GM12878 (cell line): ENCODE measurements at regions not wholly inside any gene's neighbourhood (a gene's known extent, or its start where the extent isn't known, plus 50 kb on each side); places are given as distances from the start of the nearest gene placed in this dataset.

Experiments used
- ATAC-seq: fragments of 200-7000 bp; cut with Tn5 transposase; 3 replicates; pipeline ENCODE4 v1.9.1; 2020; ENCODE audit warnings: mild to moderate bottlenecking, moderate library complexity
- BruUV-seq: library from RNA; stranded (reverse); fragments of 400-500 nt; replicated peaks from 2 replicates; lab custom pipeline; 2021; lab: Mats Ljungman, UMichigan
- CTCF ChIA-PET: fragments of 300-600 bp; sonication (Branson Sonifier 250); formaldehyde crosslinking; extraction: SDS; loops from one replicate; lab custom pipeline; 2021; ENCODE audit warnings: inconsistent platforms; lab: Yijun Ruan, JAX
- POLR2A ChIA-PET: fragments of 350-600 bp; formaldehyde crosslinking; extraction: SDS; loops from one replicate; lab custom pipeline; 2021; ENCODE audit warnings: inconsistent platforms; lab: Charles Lee
- RAD21 ChIA-PET: fragments of 300-600 bp; sonication (Branson Sonifier 250); formaldehyde crosslinking; loops from one replicate; lab custom pipeline; 2023; ENCODE audit warnings: antibody characterized with exemption; ENCODE audit not compliant: unreplicated experiment; lab: Charles Lee
- SMC1A ChIA-PET: fragments of 300-600 bp; sonication (Branson Sonifier 250); formaldehyde crosslinking; loops from one replicate; lab custom pipeline; 2023; ENCODE audit not compliant: unreplicated experiment, uncharacterized antibody; lab: Charles Lee
- DNase-seq: peaks from one replicate; pipeline ENCODE4 v3.0.0-alpha.2; 2011; ENCODE audit warnings: low read depth, low spot score
- FAIRE-seq: peaks from 3 replicates; lab custom pipeline; 2011; peaks lifted over from hg19 to GRCh38; lab: Jason Lieb, UNC
- H2AFZ ChIP-seq: 2 replicates; pipeline ENCODE4 v1.6.0; 2011; ENCODE audit warnings: low read depth, low read length, control low read depth; ENCODE audit not compliant: control insufficient read depth
- H3K27ac ChIP-seq: 2 replicates; pipeline ENCODE4 v1.5.1; 2011; ENCODE audit warnings: control low read depth; ENCODE audit not compliant: control insufficient read depth, insufficient read depth
- H3K27me3 ChIP-seq, 2 experiments: replicated peaks in 1 of 2; 2 replicates each; pipeline versions ENCODE4 v1.6.0 to v1.6.1; 2011; ENCODE audit warnings: low read length in 1 of 2; ENCODE audit not compliant: control insufficient read depth in 2 of 2, insufficient read depth in 2 of 2
- H3K36me3 ChIP-seq, 2 experiments: 2 replicates each; pipeline ENCODE4 v1.5.1; 2011; ENCODE audit warnings: low read length in 1 of 2; ENCODE audit not compliant: control insufficient read depth in 2 of 2, insufficient read depth in 2 of 2
- H3K4me1 ChIP-seq: 2 replicates; pipeline ENCODE4 v1.6.1; 2011; ENCODE audit warnings: mild to moderate bottlenecking, low read length, moderate library complexity, mixed read lengths; ENCODE audit not compliant: control insufficient read depth, insufficient read depth
- H3K4me2 ChIP-seq: 2 replicates; pipeline ENCODE4 v1.6.0; 2011; ENCODE audit warnings: control low read depth; ENCODE audit not compliant: control insufficient read depth, insufficient read depth
- H3K4me3 ChIP-seq: fragments of 200-600 bp; sonication (generic); 2 replicates; pipeline ENCODE4 v1.5.1; 2016
- H3K79me2 ChIP-seq: 2 replicates; pipeline ENCODE4 v1.6.0; 2011; ENCODE audit warnings: low read length; ENCODE audit not compliant: control insufficient read depth, insufficient read depth
- H3K9ac ChIP-seq: 2 replicates; pipeline ENCODE4 v1.8.0; 2011; ENCODE audit warnings: low read length, control low read depth, mixed read lengths; ENCODE audit not compliant: control insufficient read depth, insufficient read depth
- H3K9me3 ChIP-seq: replicated peaks from 3 replicates; pipeline ENCODE4 v1.5.1; 2011; ENCODE audit warnings: mild to moderate bottlenecking, low read length; ENCODE audit not compliant: control insufficient read depth, insufficient read depth
- H4K20me1 ChIP-seq: 2 replicates; pipeline ENCODE4 v1.6.0; 2011; ENCODE audit not compliant: control insufficient read depth, insufficient read depth
- BCL3 ChIP-seq: IDR thresholded peaks from 2 replicates; pipeline ENCODE4 v1.6.1; 2011; ENCODE audit warnings: borderline replicate concordance, low read depth, mild to moderate bottlenecking, moderate library complexity, low read length; ENCODE audit not compliant: insufficient read depth, poor library complexity, severe bottlenecking
- BHLHE40 ChIP-seq, 2 experiments: fragments of 450-650 bp in 1 of 2; IDR thresholded peaks; 2 replicates each; pipeline ENCODE4 v1.6.1; 2011 to 2017; ENCODE audit warnings: low read depth in 2 of 2, borderline replicate concordance in 1 of 2, improper control_type of control experiment in 1 of 2, low read length in 1 of 2, mild to moderate bottlenecking in 1 of 2
- CHD4 ChIP-seq: fragments of 200-600 bp; sonication (generic); IDR thresholded peaks from 2 replicates; pipeline ENCODE4 v1.6.1; 2016; ENCODE audit warnings: mild to moderate bottlenecking
- EGR1 ChIP-seq, 2 experiments: IDR thresholded peaks; 1 replicate in 1 of 2; 2 replicates in 1 of 2; pipeline ENCODE4 v1.6.1; 2011 to 2012; ENCODE audit warnings: low read depth in 2 of 2, low read length in 2 of 2, borderline replicate concordance in 1 of 2, mild to moderate bottlenecking in 1 of 2, moderate library complexity in 1 of 2
- EP300 ChIP-seq, 2 experiments: fragments of 150-350 bp in 1 of 2; IDR thresholded peaks; 2 replicates each; pipeline ENCODE4 v1.6.1; 2011 to 2012; ENCODE audit warnings: low read depth in 2 of 2, low read length in 2 of 2, borderline replicate concordance in 1 of 2, improper control_type of control experiment in 1 of 2, inconsistent platforms in 1 of 2; ENCODE audit not compliant: control insufficient read depth in 1 of 2
- GABPA ChIP-seq: IDR thresholded peaks from 2 replicates; pipeline ENCODE4 v1.6.1; 2014; ENCODE audit warnings: antibody characterized with exemption, low read depth, mild to moderate bottlenecking, inconsistent platforms
- IRF3 ChIP-seq: fragments of 450-650 bp; IDR thresholded peaks from 2 replicates; pipeline ENCODE4 v1.6.1; 2014; ENCODE audit warnings: mild to moderate bottlenecking
- KLF5 ChIP-seq: fragments of 450-650 bp; IDR thresholded peaks from 2 replicates; pipeline ENCODE4 v1.6.1; 2014; ENCODE audit warnings: mild to moderate bottlenecking; ENCODE audit not compliant: partially characterized antibody
- MEF2A ChIP-seq: IDR thresholded peaks from 2 replicates; pipeline ENCODE4 v1.6.1; 2011; ENCODE audit warnings: low read depth, mild to moderate bottlenecking, low read length, moderate library complexity; ENCODE audit not compliant: insufficient read depth
- MXI1 ChIP-seq: fragments of 150-350 bp; IDR thresholded peaks from 2 replicates; pipeline ENCODE4 v1.6.1; 2011; ENCODE audit warnings: low read depth, mild to moderate bottlenecking, inconsistent platforms, low read length, improper control_type of control experiment
- SP1 ChIP-seq: IDR thresholded peaks from one replicate; pipeline ENCODE4 v1.6.1; 2011; ENCODE audit warnings: low read depth, low read length
- ZNF24 ChIP-seq: fragments of 450-650 bp; IDR thresholded peaks from 2 replicates; pipeline ENCODE4 v1.6.1; 2017; ENCODE audit warnings: antibody characterized with exemption, mild to moderate bottlenecking
- ZNF687 ChIP-seq: fragments of 450-650 bp; IDR thresholded peaks from 2 replicates; pipeline ENCODE4 v1.6.1; 2017; ENCODE audit warnings: mild to moderate bottlenecking, moderate library complexity
- WGBS: methylation state at CpG from one replicate; pipeline ENCODE4 v1.1.6; 2016; ENCODE audit warnings: low lambda C conversion rate; ENCODE audit not compliant: insufficient replicate concordance, insufficient coverage; ENCODE audit errors: missing lambda C conversion rate; 5-methylcytosine and 5-hydroxymethylcytosine counted together
- in situ Hi-C: fragments of 300-500 bp; cut with MboI; formaldehyde crosslinking; loops from 9 replicates; pipeline ENCODE4 v1.14.3; 2018; ENCODE audit warnings: mixed read lengths
- intact Hi-C: fragments of 100-400 bp; cut with micrococcal nuclease; formaldehyde crosslinking; loops from one replicate; pipeline ENCODE4 v1.14.2; 2022; ENCODE audit not compliant: unreplicated experiment

- Histone ChIP-seq H3K27me3 (no peaks in the 10 kb centered on the region), H3K4me1 (no peaks in the 10 kb centered on the region), H3K27ac (no peak overlapping the region), H3K4me3 (no peak overlapping the region), H2AFZ (no peak overlapping the region), H3K36me3 (no peaks in the 10 kb centered on the region), H3K9me3 (no peaks in the 10 kb centered on the region), H3K4me2 (no peak overlapping the region), H4K20me1 (no peaks in the 10 kb centered on the region), H3K79me2 (no peaks in the 10 kb centered on the region), H3K9ac (no peak overlapping the region)
- no TSS peak for BruUV-seq
- FAIRE-seq = no peak
- intact Hi-C loops = no loop called here
- CTCF ChIA-PET = no interaction called here
- TF ChIP-seq EGR1 (IDR thresholded peaks at IDR 0.05; ENCODE audit: borderline replicate concordance in 1 of 2, low read depth in 2 of 2, low read length in 2 of 2) = no peak
- TF ChIP-seq SP1 = no peak
- TF ChIP-seq BCL3 = no peak
- TF ChIP-seq MEF2A = no peak
- TF ChIP-seq KLF5 = no peak
- no peak for TF ChIP-seq ZNF24
- no peak for TF ChIP-seq BHLHE40 (IDR thresholded peaks at IDR 0.05; ENCODE audit: borderline replicate concordance in 1 of 2, low read depth in 2 of 2, low read length in 1 of 2)
- no peak for TF ChIP-seq EP300 (IDR thresholded peaks at IDR 0.05; ENCODE audit: borderline replicate concordance in 1 of 2, control insufficient read depth in 1 of 2, low read depth in 2 of 2, low read length in 2 of 2)
- TF ChIP-seq MXI1 = no peak
- no peak for TF ChIP-seq GABPA
- TF ChIP-seq IRF3 = no peak
- no peak for TF ChIP-seq CHD4
- no peak for TF ChIP-seq ZNF687
- no peak for DNase-seq
- ATAC-seq = no peak
- RAD21 ChIA-PET = no interaction called here
- SMC1A ChIA-PET = no interaction called here
- in situ Hi-C loops = no loop called here
- WGBS = 13% methylated on average over 9 of the region's 9 CpGs
- POLR2A ChIA-PET = no interaction called here
These were observed 165.5 kb downstream of the OLFM1 start for GRCh38 chr9:135252980-135253304.
